ENCODE measurements at regions not wholly inside any gene's neighbourhood (a gene's known extent, or its start where the extent isn't known, plus 50 kb on each side); places are given as distances from the start of the nearest gene placed in this dataset.

GRCh38 chr7:73964786-73965185, 63.2 kb upstream of the ELN start:
- no peak for DNase-seq

DNA sequence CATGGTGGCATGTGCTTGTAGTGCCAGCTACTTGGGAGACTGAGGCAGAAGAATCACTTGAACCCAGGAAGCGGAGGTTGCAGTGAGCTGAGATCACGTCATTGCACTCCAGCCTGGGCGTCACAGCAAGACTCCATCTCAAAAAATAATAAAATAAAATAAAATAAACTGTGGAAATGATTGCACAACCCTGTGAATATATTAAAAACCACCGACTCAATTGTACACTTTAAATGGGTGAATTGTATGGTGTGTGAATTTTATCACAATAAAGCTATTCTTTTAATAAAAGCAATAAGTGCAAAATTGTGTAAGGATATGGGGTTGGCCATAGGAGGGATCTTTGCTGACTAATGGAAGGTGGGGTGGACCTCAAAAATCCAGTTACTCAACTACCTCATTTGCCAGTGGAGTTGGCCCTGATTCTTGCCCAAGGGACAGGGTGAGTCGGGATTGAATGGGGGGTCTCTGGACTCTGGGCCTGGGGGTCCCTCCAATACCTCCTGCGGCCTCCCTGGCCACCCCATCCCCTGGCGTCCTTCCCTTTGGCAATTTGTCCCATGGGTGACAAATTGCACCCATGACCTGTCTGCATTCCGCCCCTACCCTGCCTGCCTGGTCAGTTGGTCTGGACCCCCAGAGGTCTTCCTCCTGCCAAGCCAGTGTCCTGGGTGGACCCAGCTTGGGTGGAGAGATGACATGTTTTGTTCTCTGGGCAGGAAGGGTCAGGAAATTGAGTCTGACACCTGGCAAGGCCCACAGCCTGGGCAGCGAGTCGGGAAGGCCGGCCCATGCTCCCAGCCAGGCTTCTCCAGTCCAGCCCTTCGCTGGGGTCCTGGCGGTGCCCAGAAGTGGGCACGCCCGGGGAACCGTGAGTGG, 61.7 kb upstream of the ELN start:
- no peak for DNase-seq

- peak; percentile 25 for DNase-seq
These were observed 60.8 kb upstream of the ELN start for GRCh38 chr7:73966941-73967831.

DNA sequence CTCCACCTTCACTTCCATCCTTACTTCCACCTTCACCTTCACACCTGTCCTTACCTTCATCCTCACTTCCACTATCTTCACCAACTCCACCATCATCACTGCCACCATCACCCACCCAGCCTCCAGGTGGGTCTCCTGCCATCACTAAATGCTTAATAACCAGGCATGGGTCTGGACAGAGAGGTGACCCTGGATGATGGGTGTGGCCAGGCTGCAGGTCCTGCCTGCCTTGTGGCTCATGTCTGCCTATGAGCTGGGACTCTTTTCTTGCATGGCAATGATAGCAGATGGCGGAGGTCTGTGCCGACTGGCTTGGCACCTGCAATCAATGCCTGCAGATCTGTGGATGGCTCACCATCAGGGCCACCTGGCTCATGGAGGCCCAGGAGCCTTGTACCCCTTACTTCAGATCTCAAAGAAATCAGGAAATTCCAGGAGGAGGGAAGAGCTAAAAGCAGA, 60.1 kb upstream of the ELN start:
- no peak for DNase-seq

GRCh38 chr7:73968487-73968886, 59.5 kb upstream of the ELN start:
- no peak for DNase-seq

- no peak for DNase-seq
These were observed 58.0 kb upstream of the ELN start for GRCh38 chr7:73969991-73970390.

GRCh38 chr7:73970801-73971229, 57.2 kb upstream of the ELN start:
- DNase-seq, result no peak

DNA sequence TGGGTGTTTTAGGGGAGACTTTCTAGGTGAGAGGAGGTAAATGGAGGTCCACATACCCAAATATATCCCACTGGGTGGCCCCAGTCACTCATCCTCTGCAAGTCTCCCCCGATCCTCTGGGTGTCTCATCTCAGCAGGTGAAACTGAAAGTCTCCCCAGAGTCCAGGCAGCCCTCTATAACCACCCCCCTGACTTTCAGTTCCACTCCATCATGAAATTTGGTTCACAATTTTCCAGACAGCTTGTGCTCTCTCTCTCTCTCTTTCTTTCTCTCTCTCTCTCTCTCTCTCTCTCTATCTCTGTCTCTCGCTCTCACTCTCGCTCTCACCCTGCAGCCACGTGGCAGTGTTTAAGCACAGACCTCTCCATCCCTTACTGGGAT, 56.7 kb upstream of the ELN start:
- DNase-seq, result no peak

GRCh38 chr7:73971704-73972341, 56.1 kb upstream of the ELN start:
- no peak for DNase-seq

DNA sequence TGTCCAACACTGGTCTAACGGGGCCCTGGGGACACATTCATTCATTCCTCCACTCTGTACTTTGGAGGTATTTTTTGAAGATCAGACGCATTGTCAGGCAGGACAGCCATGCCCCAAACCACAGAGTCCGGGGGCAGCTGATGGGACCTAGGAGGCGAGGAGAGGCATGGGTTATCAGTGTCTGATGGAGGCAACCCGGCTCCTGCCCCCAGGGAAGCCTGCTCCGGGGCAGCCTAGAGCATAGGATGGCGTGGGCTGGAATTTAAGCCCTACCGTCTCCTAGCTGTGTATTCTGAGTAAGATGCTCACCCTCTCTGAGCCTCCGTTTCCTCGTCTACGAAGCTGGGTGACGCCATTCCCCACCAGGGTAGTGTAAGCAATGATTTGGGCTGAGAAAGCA, 55.4 kb upstream of the ELN start:
- no peak for DNase-seq

DNA sequence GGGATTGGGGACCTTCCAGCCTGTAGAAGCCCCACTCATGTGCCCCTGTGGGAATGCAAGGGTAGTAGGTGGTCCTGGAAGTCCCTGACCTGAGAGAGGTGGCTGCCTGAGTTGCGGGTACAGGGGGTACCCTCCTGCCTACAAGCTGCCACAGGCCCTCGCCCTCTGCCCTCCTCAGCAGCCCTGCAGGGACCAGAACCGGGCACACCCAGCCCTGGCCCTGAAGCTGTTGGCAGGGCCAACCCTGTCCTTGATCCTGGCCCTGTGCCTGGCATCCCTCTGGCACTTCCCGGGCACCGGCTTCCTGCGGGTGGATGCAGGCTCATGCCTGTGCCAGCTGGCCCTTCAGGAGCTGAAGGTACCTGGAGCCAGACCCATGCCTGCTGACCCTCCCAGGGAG, 54.9 kb upstream of the ELN start:
- DNase-seq, result no peak

DNA sequence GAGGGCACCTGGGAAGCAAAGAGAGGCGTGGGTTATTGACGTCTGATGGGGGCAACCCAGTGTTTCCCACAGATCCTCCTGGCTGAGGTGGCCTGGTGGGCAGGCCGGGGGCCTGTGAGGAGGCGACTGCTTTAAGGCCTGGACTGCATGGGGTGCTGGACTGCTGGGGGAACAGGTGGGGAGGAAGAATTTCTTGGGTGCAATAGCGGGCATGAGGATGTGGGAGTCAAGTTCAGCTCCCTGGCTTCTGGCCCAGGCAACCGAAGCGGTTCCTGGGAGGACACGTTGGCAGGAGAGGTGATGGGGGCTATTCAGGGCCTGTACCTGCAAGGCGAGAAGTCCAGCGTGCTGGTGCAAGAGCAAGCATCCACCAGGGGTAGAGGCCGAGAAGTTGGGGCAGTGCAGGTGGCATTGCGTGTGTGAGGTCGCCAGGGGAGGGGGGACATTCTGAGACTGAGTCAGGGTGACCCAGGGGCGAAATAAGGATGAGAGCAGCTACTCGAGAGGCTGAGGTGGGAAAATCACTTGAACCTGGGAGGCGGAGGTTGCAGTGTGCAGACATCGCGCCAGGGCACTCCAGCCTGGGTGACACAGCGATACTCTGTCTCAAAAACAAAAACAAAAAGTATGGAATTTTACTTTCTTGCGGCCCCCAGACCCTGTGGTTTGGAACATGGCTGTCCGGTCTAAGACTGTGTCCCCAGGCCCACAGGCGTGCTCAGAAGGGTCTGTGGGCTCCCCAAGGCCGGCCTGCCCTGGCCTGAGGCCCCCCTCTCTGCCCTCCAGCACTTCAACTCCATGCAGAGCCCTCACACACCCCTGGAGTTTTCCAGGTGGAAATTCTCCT, 53.6 kb upstream of the ELN start:
- no peak for DNase-seq

- DNase-seq, result no peak
These were observed 52.7 kb upstream of the ELN start for GRCh38 chr7:73974948-73975926.

- peak; percentile 65 for DNase-seq
These were observed 51.0 kb upstream of the ELN start for GRCh38 chr7:73976761-73977618.

GRCh38 chr7:73977619-73978618, 50.1 kb upstream of the ELN start:
- no peak for DNase-seq

All from NCI-H82 (cell line).